ENCODE measurements at regions not wholly inside any gene's neighbourhood (a gene's known extent, or its start where the extent isn't known, plus 50 kb on each side); places are given as distances from the start of the nearest gene placed in this dataset.

DNA sequence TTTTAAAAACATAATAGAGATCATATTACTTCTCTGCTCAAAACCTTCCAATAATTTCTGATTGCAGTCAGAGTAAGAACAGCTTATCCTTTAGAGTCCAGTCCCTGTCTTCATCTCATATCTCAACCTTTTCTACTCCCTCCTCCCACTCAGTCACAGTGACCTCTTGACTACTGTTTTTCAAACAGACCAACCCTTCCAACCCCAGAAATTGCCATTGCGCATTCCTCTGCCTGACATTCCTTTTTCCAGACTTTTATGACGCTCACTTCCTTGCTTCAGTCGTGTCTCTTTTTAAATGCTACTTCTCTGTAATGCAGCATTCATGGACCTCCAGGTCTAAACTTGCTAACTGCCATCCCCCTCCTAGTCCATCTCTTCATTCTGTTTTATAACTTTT, 800.5 kb downstream of the BRINP1 start:
- TF ChIP-seq, protein P1, sequence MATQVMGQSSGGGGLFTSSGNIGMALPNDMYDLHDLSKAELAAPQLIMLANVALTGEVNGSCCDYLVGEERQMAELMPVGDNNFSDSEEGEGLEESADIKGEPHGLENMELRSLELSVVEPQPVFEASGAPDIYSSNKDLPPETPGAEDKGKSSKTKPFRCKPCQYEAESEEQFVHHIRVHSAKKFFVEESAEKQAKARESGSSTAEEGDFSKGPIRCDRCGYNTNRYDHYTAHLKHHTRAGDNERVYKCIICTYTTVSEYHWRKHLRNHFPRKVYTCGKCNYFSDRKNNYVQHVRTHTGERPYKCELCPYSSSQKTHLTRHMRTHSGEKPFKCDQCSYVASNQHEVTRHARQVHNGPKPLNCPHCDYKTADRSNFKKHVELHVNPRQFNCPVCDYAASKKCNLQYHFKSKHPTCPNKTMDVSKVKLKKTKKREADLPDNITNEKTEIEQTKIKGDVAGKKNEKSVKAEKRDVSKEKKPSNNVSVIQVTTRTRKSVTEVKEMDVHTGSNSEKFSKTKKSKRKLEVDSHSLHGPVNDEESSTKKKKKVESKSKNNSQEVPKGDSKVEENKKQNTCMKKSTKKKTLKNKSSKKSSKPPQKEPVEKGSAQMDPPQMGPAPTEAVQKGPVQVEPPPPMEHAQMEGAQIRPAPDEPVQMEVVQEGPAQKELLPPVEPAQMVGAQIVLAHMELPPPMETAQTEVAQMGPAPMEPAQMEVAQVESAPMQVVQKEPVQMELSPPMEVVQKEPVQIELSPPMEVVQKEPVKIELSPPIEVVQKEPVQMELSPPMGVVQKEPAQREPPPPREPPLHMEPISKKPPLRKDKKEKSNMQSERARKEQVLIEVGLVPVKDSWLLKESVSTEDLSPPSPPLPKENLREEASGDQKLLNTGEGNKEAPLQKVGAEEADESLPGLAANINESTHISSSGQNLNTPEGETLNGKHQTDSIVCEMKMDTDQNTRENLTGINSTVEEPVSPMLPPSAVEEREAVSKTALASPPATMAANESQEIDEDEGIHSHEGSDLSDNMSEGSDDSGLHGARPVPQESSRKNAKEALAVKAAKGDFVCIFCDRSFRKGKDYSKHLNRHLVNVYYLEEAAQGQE (IDR thresholded peaks at IDR 0.05; ENCODE audit: insufficient replicate concordance, low read depth), result no peak
- TF ChIP-seq, protein P2, sequence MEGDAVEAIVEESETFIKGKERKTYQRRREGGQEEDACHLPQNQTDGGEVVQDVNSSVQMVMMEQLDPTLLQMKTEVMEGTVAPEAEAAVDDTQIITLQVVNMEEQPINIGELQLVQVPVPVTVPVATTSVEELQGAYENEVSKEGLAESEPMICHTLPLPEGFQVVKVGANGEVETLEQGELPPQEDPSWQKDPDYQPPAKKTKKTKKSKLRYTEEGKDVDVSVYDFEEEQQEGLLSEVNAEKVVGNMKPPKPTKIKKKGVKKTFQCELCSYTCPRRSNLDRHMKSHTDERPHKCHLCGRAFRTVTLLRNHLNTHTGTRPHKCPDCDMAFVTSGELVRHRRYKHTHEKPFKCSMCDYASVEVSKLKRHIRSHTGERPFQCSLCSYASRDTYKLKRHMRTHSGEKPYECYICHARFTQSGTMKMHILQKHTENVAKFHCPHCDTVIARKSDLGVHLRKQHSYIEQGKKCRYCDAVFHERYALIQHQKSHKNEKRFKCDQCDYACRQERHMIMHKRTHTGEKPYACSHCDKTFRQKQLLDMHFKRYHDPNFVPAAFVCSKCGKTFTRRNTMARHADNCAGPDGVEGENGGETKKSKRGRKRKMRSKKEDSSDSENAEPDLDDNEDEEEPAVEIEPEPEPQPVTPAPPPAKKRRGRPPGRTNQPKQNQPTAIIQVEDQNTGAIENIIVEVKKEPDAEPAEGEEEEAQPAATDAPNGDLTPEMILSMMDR (IDR thresholded peaks at IDR 0.05; ENCODE audit: insufficient read depth, low read length), result no peak
- no peak for TF ChIP-seq POLR2AphosphoS5 (IDR thresholded peaks at IDR 0.05; ENCODE audit: low read depth)
- TF ChIP-seq GABPA (IDR thresholded peaks at IDR 0.05; ENCODE audit: low read depth), result no peak
- TF ChIP-seq SPI1 (IDR thresholded peaks at IDR 0.05; ENCODE audit: borderline replicate concordance, low read depth), result no peak
- Histone ChIP-seq H3K27ac (replicated peaks) (no peak overlapping the region), H3K4me3 (replicated peaks; ENCODE audit: insufficient read depth, low read length) (no peak overlapping the region), H3K27me3 (ENCODE audit: insufficient read depth, poor library complexity, severe bottlenecking) (no peaks in the 10 kb centered on the region)
- DNase-seq (ENCODE audit: low read depth in 1 of 2, low spot score in 1 of 2), result no peak

DNA sequence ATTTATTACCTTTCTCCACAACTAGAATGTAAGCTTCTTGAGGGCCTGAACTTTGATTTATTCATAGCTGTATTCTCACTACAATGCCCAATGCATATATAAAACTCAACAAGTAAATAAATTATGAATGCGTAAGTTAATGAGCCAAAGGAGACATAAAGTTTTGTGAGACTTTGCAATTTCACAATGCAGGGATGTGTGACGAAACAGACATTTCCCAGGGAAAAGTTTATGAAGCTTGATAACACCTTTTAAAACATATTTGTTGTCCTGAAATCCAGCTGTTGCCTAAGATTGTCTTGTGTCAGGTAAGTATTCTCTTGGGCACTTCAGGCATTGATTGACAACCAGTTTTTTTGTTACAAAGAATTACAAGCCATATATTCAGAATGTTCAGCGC, 800.1 kb downstream of the BRINP1 start:
- DNase-seq (ENCODE audit: low read depth in 1 of 2, low spot score in 1 of 2), result no peak
- Histone ChIP-seq H3K27me3 (ENCODE audit: insufficient read depth, poor library complexity, severe bottlenecking) (no peaks in the 10 kb centered on the region), H3K4me3 (replicated peaks; ENCODE audit: insufficient read depth, low read length) (no peak overlapping the region), H3K27ac (replicated peaks) (no peak overlapping the region)
- no peak for TF ChIP-seq SPI1 (IDR thresholded peaks at IDR 0.05; ENCODE audit: borderline replicate concordance, low read depth)
- TF ChIP-seq, protein P2 (IDR thresholded peaks at IDR 0.05; ENCODE audit: insufficient read depth, low read length), result no peak
- TF ChIP-seq, protein P1 (IDR thresholded peaks at IDR 0.05; ENCODE audit: insufficient replicate concordance, low read depth), result no peak
- TF ChIP-seq POLR2AphosphoS5 (IDR thresholded peaks at IDR 0.05; ENCODE audit: low read depth), result no peak
- TF ChIP-seq GABPA (IDR thresholded peaks at IDR 0.05; ENCODE audit: low read depth), result no peak

DNA sequence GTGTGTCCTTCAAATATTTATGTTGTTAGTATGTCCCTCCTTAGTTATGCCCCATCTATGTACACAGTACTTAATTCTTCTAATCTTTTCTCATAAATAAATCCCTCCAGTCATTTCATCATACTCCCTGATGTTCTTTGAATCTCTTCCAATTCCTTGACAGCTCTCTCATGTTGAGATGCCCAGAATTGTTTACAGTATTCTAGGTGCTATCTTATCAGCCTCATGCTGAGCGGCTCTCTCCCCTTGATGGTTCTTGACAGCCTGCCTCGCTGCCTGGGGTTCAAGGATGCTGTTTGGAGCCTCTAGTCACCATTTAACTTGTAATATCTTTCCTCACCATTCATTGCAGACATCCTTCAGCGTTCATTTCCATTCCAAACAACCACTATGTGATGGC, 799.2 kb downstream of the BRINP1 start:
- DNase-seq (ENCODE audit: low read depth in 1 of 2, low spot score in 1 of 2), result no peak
- TF ChIP-seq, protein P2 (IDR thresholded peaks at IDR 0.05; ENCODE audit: insufficient read depth, low read length), result no peak
- no peak for TF ChIP-seq POLR2AphosphoS5 (IDR thresholded peaks at IDR 0.05; ENCODE audit: low read depth)
- no peak for TF ChIP-seq GABPA (IDR thresholded peaks at IDR 0.05; ENCODE audit: low read depth)
- TF ChIP-seq SPI1 (IDR thresholded peaks at IDR 0.05; ENCODE audit: borderline replicate concordance, low read depth), result no peak
- TF ChIP-seq, protein P1 (IDR thresholded peaks at IDR 0.05; ENCODE audit: insufficient replicate concordance, low read depth), result no peak
- Histone ChIP-seq H3K27me3 (ENCODE audit: insufficient read depth, poor library complexity, severe bottlenecking) (no peaks in the 10 kb centered on the region), H3K27ac (replicated peaks) (no peak overlapping the region), H3K4me3 (replicated peaks; ENCODE audit: insufficient read depth, low read length) (no peak overlapping the region)

All from HL-60 (cell line).